GM12865 (cell line): ENCODE measurements at regions not wholly inside any gene's neighbourhood (a gene's known extent, or its start where the extent isn't known, plus 50 kb on each side); places are given as distances from the start of the nearest gene placed in this dataset.

Source experiments
- DNase-seq: peaks from one replicate; pipeline ENCODE4 v3.0.0; 2010; ENCODE audit warnings: low read depth
- H3K4me3 ChIP-seq: 2 replicates; pipeline ENCODE4 v1.5.1; 2011; ENCODE audit warnings: mild to moderate bottlenecking, low read depth, low read length, control low read depth
- CTCF ChIP-seq: IDR thresholded peaks from 2 replicates; pipeline ENCODE4 v1.5.1; 2011; ENCODE audit warnings: low read length, control low read depth, low read depth, inconsistent platforms; ENCODE audit not compliant: insufficient read depth; ENCODE audit errors: missing control alignments

GRCh38 chr11:128232588-128232987, 354.8 kb downstream of the ETS1 start:
- DNase-seq, result no peak
- no peak for TF ChIP-seq CTCF
- H3K4me3 ChIP-seq, result no peak overlapping the region

DNA sequence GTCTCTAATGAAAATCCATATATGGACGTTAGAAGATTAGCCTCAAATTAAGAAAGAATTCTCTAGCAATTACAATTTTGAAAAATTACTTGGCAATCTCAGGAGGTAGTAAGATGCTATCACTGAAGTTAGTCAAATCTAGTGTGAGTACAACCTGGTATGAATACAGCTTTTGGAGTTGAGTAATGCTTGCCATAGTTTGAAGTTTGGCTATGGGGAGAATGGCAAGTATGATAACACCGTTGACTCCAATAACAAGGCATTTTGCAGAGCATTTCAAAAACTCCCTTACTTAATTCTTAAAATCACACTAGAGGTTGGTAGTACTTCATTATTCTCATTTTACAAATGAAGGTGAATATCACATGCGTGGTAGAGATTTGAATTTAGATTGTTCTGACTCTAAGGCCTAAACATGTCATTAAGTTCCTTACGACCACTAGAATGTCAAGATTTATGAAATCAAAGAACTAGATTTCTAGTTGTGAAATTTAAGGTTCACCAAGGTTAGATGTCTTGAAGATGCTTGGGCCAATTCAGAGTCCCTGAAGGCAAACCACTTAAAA, 355.4 kb downstream of the ETS1 start:
- no peak for TF ChIP-seq CTCF
- H3K4me3 ChIP-seq, result no peak overlapping the region
- no peak for DNase-seq

GRCh38 chr11:128227466-128227865, 359.9 kb downstream of the ETS1 start:
- DNase-seq, result no peak
- TF ChIP-seq CTCF, result no peak
- H3K4me3 ChIP-seq, result no peak overlapping the region

DNA sequence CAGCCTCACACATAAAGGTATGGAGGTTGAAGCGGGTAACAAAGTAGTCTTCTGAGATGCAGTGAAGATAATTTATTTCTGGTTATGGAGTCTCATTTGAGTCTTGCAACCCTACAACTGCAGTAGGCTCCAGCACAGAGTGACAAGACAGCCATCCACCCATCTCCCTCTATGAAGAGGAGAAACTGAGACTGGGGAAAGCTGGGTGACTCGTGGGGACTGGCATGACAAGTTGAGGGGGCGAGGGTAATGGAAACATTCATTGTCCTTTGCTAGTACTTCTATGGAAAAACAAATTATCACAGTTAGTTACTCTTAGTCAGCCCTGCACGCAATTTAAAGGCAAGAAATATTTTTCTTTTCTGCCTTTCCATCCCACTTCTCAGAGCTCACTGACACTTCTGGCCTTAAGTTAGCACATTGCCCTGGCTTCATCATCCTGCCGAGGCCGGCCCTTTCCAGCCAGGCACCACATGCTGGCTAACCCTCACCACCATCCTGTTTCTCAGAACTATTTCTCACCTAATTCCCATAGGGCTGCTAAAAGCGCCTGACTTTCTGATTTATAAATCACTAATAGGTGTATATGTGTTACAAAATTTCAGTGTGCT, 361.1 kb downstream of the ETS1 start:
- no peak for DNase-seq
- TF ChIP-seq CTCF, result no peak

GRCh38 chr11:128222245-128222884, 365.0 kb downstream of the ETS1 start:
- TF ChIP-seq CTCF, result no peak
- H3K4me3 ChIP-seq, result no peak overlapping the region
- no peak for DNase-seq

More for the DNA sequence above, 361.1 kb downstream of the ETS1 start:
- H3K4me3 ChIP-seq, result no peak overlapping the region

DNA sequence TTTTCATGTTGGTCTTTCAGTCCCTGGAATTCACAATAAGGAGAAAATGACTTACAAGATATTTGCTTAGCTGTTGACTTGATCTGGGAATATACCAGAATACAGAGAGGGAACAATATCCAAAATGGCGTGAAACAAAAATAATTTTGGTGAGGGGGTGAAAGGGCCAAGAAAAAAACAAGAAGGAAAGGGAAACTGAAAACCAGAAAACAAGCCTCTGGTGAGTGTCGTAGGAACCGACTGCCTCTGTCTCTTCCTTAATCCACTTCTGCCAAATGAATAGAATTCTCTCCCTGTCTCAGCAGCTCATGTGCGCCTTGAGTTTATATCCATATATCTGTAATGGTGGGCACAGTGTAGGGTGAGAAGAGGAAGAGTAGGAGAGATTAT, 367.6 kb downstream of the ETS1 start:
- no peak for DNase-seq
- no peak overlapping the region for H3K4me3 ChIP-seq
- no peak for TF ChIP-seq CTCF
